ENCODE measurements at regions not wholly inside any gene's neighbourhood (a gene's known extent, or its start where the extent isn't known, plus 50 kb on each side); places are given as distances from the start of the nearest gene placed in this dataset.

GRCh38 chr2:64289251-64289650, 145.0 kb upstream of the PELI1 start:
- DNase-seq: no peak
- H3K27ac ChIP-seq (ENCODE audit: low read depth, low read length): no peak overlapping the region
- no peaks in the 10 kb centered on the region for H3K27me3 ChIP-seq (ENCODE audit: insufficient read depth, low read length)
- Mint-ChIP-seq H3K27ac (no peak overlapping the region), H3K4me3 (no peak overlapping the region), H3K27me3 (peaks cover 0 to 6% of the 10 kb centered on the region in 2 donors), H3K36me3 (no peaks in the 10 kb centered on the region), H3K9me3 (peaks cover 0 to 2% (median 0%) of the 10 kb centered on the region in 8 donors), H3K4me1 (no peaks in the 10 kb centered on the region)
- H3K4me1 ChIP-seq (ENCODE audit: insufficient read depth, low read length): peaks cover 4% of the 10 kb centered on the region
- no peaks in the 10 kb centered on the region for H3K36me3 ChIP-seq (ENCODE audit: insufficient read depth, low read length)
- H3K4me3 ChIP-seq (ENCODE audit: low read length in 2 of 2): no peak overlapping the region
- H3K9me3 ChIP-seq (ENCODE audit: control insufficient read depth in 1 of 2, low read length in 2 of 2): no peaks in the 10 kb centered on the region
- intact Hi-C loops (cut with micrococcal nuclease): no loop called here
- POLR2A ChIA-PET (ENCODE audit: partially characterized antibody): no interaction called here
- CTCF ChIA-PET (ENCODE audit: partially characterized antibody): no interaction called here

GRCh38 chr2:64289737-64290136, 145.5 kb upstream of the PELI1 start:
- Mint-ChIP-seq H3K27ac (no peak overlapping the region), H3K9me3 (peaks cover 0 to 2% (median 0%) of the 10 kb centered on the region in 8 donors), H3K27me3 (peaks cover 0 to 8% of the 10 kb centered on the region in 2 donors), H3K4me3 (no peak overlapping the region), H3K36me3 (no peaks in the 10 kb centered on the region), H3K4me1 (no peaks in the 10 kb centered on the region)
- Histone ChIP-seq H3K27me3 (ENCODE audit: insufficient read depth, low read length) (no peaks in the 10 kb centered on the region), H3K36me3 (ENCODE audit: insufficient read depth, low read length) (no peaks in the 10 kb centered on the region), H3K4me1 (ENCODE audit: insufficient read depth, low read length) (no peaks in the 10 kb centered on the region), H3K9me3 (ENCODE audit: control insufficient read depth in 1 of 2, low read length in 2 of 2) (no peaks in the 10 kb centered on the region), H3K4me3 (ENCODE audit: low read length in 2 of 2) (no peak overlapping the region), H3K27ac (ENCODE audit: low read depth, low read length) (no peak overlapping the region)
- intact Hi-C loops (cut with micrococcal nuclease): no loop called here
- ChIA-PET CTCF (ENCODE audit: partially characterized antibody) (no interaction called here), POLR2A (ENCODE audit: partially characterized antibody) (no interaction called here)
- no peak for DNase-seq

GRCh38 chr2:64291181-64291580, 147.0 kb upstream of the PELI1 start:
- H3K4me1 ChIP-seq (ENCODE audit: insufficient read depth, low read length): no peaks in the 10 kb centered on the region
- no peak overlapping the region for H3K27ac Mint-ChIP-seq
- H3K27ac ChIP-seq (ENCODE audit: low read depth, low read length): no peak overlapping the region
- peaks cover 0 to 12% of the 10 kb centered on the region in 2 donors for H3K27me3 Mint-ChIP-seq
- H3K9me3 Mint-ChIP-seq: peaks cover 0 to 2% (median 0%) of the 10 kb centered on the region in 8 donors
- no peak for DNase-seq
- CTCF ChIA-PET (ENCODE audit: partially characterized antibody): interaction anchor here (1.3 kb wide), 1 partner anchor 21 kb away, joined by 3 read pairs; no protein-coding TSS in a partner anchor
- no peaks in the 10 kb centered on the region for H3K9me3 ChIP-seq (ENCODE audit: control insufficient read depth in 1 of 2, low read length in 2 of 2)
- peaks cover 1 to 3% of the 10 kb centered on the region in 2 donors for H3K36me3 Mint-ChIP-seq
- H3K36me3 ChIP-seq (ENCODE audit: insufficient read depth, low read length): no peaks in the 10 kb centered on the region
- H3K4me1 Mint-ChIP-seq: peaks cover 1 to 8% (median 3%) of the 10 kb centered on the region in 4 donors
- no peak overlapping the region for H3K4me3 ChIP-seq (ENCODE audit: low read length in 2 of 2)
- H3K27me3 ChIP-seq (ENCODE audit: insufficient read depth, low read length): no peaks in the 10 kb centered on the region
- POLR2A ChIA-PET (ENCODE audit: partially characterized antibody): no interaction called here
- intact Hi-C loops (cut with micrococcal nuclease): no loop called here
- no peak overlapping the region for H3K4me3 Mint-ChIP-seq

- CTCF ChIA-PET (ENCODE audit: partially characterized antibody): interaction anchor here (0.8 to 1.1 kb wide), 3 partner anchors 19 to 36 kb away, joined by 3 to 4 read pairs (median 3); no protein-coding TSS in a partner anchor
Measured at GRCh38 chr2:64295326-64296139, 151.3 kb upstream of the PELI1 start.

GRCh38 chr2:64296140-64296480, 151.9 kb upstream of the PELI1 start:
- peaks cover 2 to 10% (median 3%) of the 10 kb centered on the region in 4 donors for H3K4me1 Mint-ChIP-seq
- H3K4me3 Mint-ChIP-seq: no peak overlapping the region
- H3K27ac Mint-ChIP-seq: no peak overlapping the region
- ChIA-PET POLR2A (ENCODE audit: partially characterized antibody) (interaction anchor here (1.1 kb wide), 1 partner anchor 154 kb away, joined by 3 read pairs; no protein-coding TSS in a partner anchor), CTCF (ENCODE audit: partially characterized antibody) (interaction anchor here (1.0 kb wide), 1 partner anchor 31 kb away, joined by 4 read pairs; no protein-coding TSS in a partner anchor)
- Histone ChIP-seq H3K36me3 (ENCODE audit: insufficient read depth, low read length) (no peaks in the 10 kb centered on the region), H3K9me3 (ENCODE audit: control insufficient read depth in 1 of 2, low read length in 2 of 2) (no peaks in the 10 kb centered on the region), H3K4me3 (ENCODE audit: low read length in 2 of 2) (no peak overlapping the region), H3K4me1 (ENCODE audit: insufficient read depth, low read length) (no peaks in the 10 kb centered on the region), H3K27me3 (ENCODE audit: insufficient read depth, low read length) (no peaks in the 10 kb centered on the region), H3K27ac (ENCODE audit: low read depth, low read length) (no peak overlapping the region)
- DNase-seq: no peak
- no peaks in the 10 kb centered on the region for H3K9me3 Mint-ChIP-seq
- peaks cover 1 to 3% of the 10 kb centered on the region in 2 donors for H3K36me3 Mint-ChIP-seq
- H3K27me3 Mint-ChIP-seq: peaks cover 0 to 12% of the 10 kb centered on the region in 2 donors
- intact Hi-C loops (cut with micrococcal nuclease): no loop called here

More at GRCh38 chr2:64295326-64296139, 151.3 kb upstream of the PELI1 start:
- H3K9me3 Mint-ChIP-seq: no peaks in the 10 kb centered on the region
- peaks cover 2 to 10% (median 3%) of the 10 kb centered on the region in 4 donors for H3K4me1 Mint-ChIP-seq
- Histone ChIP-seq H3K9me3 (ENCODE audit: control insufficient read depth in 1 of 2, low read length in 2 of 2) (no peaks in the 10 kb centered on the region), H3K27ac (ENCODE audit: low read depth, low read length) (no peak overlapping the region), H3K4me1 (ENCODE audit: insufficient read depth, low read length) (no peaks in the 10 kb centered on the region), H3K27me3 (ENCODE audit: insufficient read depth, low read length) (no peaks in the 10 kb centered on the region), H3K36me3 (ENCODE audit: insufficient read depth, low read length) (no peaks in the 10 kb centered on the region), H3K4me3 (ENCODE audit: low read length in 2 of 2) (no peak overlapping the region)
- peaks cover 1 to 3% of the 10 kb centered on the region in 2 donors for H3K36me3 Mint-ChIP-seq
- intact Hi-C loops (cut with micrococcal nuclease): no loop called here
- H3K4me3 Mint-ChIP-seq: no peak overlapping the region
- no peak for DNase-seq
- peaks cover 0 to 12% of the 10 kb centered on the region in 2 donors for H3K27me3 Mint-ChIP-seq
- H3K27ac Mint-ChIP-seq: peak overlapping the region in 1 of 7 donors; percentile 45
- POLR2A ChIA-PET (ENCODE audit: partially characterized antibody): interaction anchor here (0.6 to 1.1 kb wide), 2 partner anchors 153 to 459 kb away, joined by 3 read pairs; no protein-coding TSS in a partner anchor

GRCh38 chr2:64296695-64297346, 152.6 kb upstream of the PELI1 start:
- H3K27me3 ChIP-seq (ENCODE audit: insufficient read depth, low read length): no peaks in the 10 kb centered on the region
- H3K4me3 ChIP-seq (ENCODE audit: low read length in 2 of 2): no peak overlapping the region
- Mint-ChIP-seq H3K36me3 (peaks cover 1 to 3% of the 10 kb centered on the region in 2 donors), H3K4me1 (peaks cover 2 to 10% (median 3%) of the 10 kb centered on the region in 4 donors), H3K9me3 (no peaks in the 10 kb centered on the region), H3K27me3 (peaks cover 0 to 12% of the 10 kb centered on the region in 2 donors), H3K27ac (no peak overlapping the region), H3K4me3 (no peak overlapping the region)
- H3K4me1 ChIP-seq (ENCODE audit: insufficient read depth, low read length): no peaks in the 10 kb centered on the region
- no peaks in the 10 kb centered on the region for H3K9me3 ChIP-seq (ENCODE audit: control insufficient read depth in 1 of 2, low read length in 2 of 2)
- CTCF ChIA-PET (ENCODE audit: partially characterized antibody): interaction anchor here (1.0 kb wide), 1 partner anchor 30 kb away, joined by 4 read pairs; no protein-coding TSS in a partner anchor
- H3K27ac ChIP-seq (ENCODE audit: low read depth, low read length): no peak overlapping the region
- no peaks in the 10 kb centered on the region for H3K36me3 ChIP-seq (ENCODE audit: insufficient read depth, low read length)
- DNase-seq: no peak
- intact Hi-C loops (cut with micrococcal nuclease): no loop called here
- POLR2A ChIA-PET (ENCODE audit: partially characterized antibody): no interaction called here

- no peak overlapping the region for H3K4me3 ChIP-seq (ENCODE audit: low read length in 2 of 2)
- POLR2A ChIA-PET (ENCODE audit: partially characterized antibody): no interaction called here
- Mint-ChIP-seq H3K27me3 (peaks cover 0 to 12% of the 10 kb centered on the region in 2 donors), H3K4me3 (no peak overlapping the region), H3K4me1 (peaks cover 2 to 10% (median 3%) of the 10 kb centered on the region in 4 donors), H3K9me3 (no peaks in the 10 kb centered on the region), H3K27ac (no peak overlapping the region), H3K36me3 (peaks cover 1 to 3% of the 10 kb centered on the region in 2 donors)
- no peaks in the 10 kb centered on the region for H3K27me3 ChIP-seq (ENCODE audit: insufficient read depth, low read length)
- no peak overlapping the region for H3K27ac ChIP-seq (ENCODE audit: low read depth, low read length)
- intact Hi-C loops (cut with micrococcal nuclease): no loop called here
- no peaks in the 10 kb centered on the region for H3K4me1 ChIP-seq (ENCODE audit: insufficient read depth, low read length)
- no peak for DNase-seq
- H3K36me3 ChIP-seq (ENCODE audit: insufficient read depth, low read length): no peaks in the 10 kb centered on the region
- CTCF ChIA-PET (ENCODE audit: partially characterized antibody): no interaction called here
- H3K9me3 ChIP-seq (ENCODE audit: control insufficient read depth in 1 of 2, low read length in 2 of 2): no peaks in the 10 kb centered on the region
Measured at GRCh38 chr2:64298161-64298560, 153.9 kb upstream of the PELI1 start.
